Gastrocnemius medialis (tissue), 4 donors: ENCODE measurements at regions not wholly inside any gene's neighbourhood (a gene's known extent, or its start where the extent isn't known, plus 50 kb on each side); places are given as distances from the start of the nearest gene placed in this dataset.

Experiments
- POLR2A ChIP-seq, 2 donors: fragments of 450-650 bp; IDR thresholded peaks; one replicate each; pipeline ENCODE4 v1.6.1; 2017; ENCODE audit warnings: antibody characterized with exemption in 2 of 2, mild to moderate bottlenecking in 2 of 2, moderate library complexity in 2 of 2
- TF ChIP-seq, protein P1 (sequence below), 5 experiments: fragments of 450-650 bp in 3 of 5; fragments of 200-600 bp in 2 of 5; sonication (generic) in 2 of 5; IDR thresholded peaks in 4 of 5; conservative IDR thresholded peaks in 1 of 5; 1 replicate in 4 of 5; 2 replicates in 1 of 5; pipeline ENCODE4 v1.5.1; 2016 to 2019; ENCODE audit warnings: antibody characterized with exemption in 5 of 5, mild to moderate bottlenecking in 3 of 5, moderate library complexity in 3 of 5

DNA sequence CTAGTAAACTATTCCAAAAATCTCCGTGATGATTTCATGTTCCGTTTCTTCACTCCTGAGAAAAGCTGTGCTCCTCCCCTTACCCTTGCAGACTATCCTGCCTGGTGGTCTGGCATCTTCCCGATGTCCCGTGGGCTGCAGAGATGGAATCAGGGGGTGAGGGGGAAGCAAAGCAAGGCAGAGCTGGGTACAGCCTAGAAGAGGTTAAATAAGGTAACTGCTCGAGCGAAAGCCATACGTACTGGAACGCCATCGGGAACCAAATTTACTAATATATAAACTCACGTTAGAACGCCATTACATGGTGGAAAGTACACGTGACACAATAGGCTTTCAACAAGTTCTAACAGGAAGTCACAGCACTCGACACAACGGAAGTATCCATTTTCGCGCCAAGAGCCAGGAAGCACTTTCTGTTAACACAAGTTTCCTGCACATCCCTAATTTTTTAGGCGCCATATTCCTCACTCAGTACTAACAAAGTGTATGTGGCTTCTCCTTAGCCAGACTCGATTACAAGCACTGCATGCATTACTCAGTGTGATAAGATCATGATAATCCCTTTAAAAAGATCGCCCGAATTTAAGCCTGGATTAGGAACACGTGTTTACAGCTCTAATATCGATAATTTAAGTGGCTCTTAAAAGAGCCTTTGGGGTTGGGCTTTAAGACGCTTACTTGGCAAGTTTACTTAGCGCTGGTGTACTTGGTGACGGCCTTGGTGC is 101.6 kb upstream of the PRSS16 start:
- TF ChIP-seq, protein P1, sequence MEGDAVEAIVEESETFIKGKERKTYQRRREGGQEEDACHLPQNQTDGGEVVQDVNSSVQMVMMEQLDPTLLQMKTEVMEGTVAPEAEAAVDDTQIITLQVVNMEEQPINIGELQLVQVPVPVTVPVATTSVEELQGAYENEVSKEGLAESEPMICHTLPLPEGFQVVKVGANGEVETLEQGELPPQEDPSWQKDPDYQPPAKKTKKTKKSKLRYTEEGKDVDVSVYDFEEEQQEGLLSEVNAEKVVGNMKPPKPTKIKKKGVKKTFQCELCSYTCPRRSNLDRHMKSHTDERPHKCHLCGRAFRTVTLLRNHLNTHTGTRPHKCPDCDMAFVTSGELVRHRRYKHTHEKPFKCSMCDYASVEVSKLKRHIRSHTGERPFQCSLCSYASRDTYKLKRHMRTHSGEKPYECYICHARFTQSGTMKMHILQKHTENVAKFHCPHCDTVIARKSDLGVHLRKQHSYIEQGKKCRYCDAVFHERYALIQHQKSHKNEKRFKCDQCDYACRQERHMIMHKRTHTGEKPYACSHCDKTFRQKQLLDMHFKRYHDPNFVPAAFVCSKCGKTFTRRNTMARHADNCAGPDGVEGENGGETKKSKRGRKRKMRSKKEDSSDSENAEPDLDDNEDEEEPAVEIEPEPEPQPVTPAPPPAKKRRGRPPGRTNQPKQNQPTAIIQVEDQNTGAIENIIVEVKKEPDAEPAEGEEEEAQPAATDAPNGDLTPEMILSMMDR (IDR thresholded peaks at IDR 0.05 in 4 of 5, conservative IDR thresholded peaks at IDR 0.05 in 1 of 5): no peak
- no peak for TF ChIP-seq POLR2A (IDR thresholded peaks at IDR 0.05)
